ENCODE measurements at regions not wholly inside any gene's neighbourhood (a gene's known extent, or its start where the extent isn't known, plus 50 kb on each side); places are given as distances from the start of the nearest gene placed in this dataset.

- no peak overlapping the region for H2BK15ac ChIP-seq (ENCODE audit: low read depth, poor library complexity, severe bottlenecking)
- H3K4me2 ChIP-seq (ENCODE audit: low read length, poor library complexity, severe bottlenecking): no peak overlapping the region
- DNase-seq: no peak
- H4K8ac ChIP-seq (ENCODE audit: low read length): no peak overlapping the region
- H2BK12ac ChIP-seq (ENCODE audit: low read length in 2 of 2): no peak overlapping the region
- H2BK5ac ChIP-seq (ENCODE audit: low read depth, low read length, poor library complexity, severe bottlenecking): no peak overlapping the region
- no peak overlapping the region for H2BK120ac ChIP-seq (ENCODE audit: low read depth, low read length)
- H3K4me3 ChIP-seq (ENCODE audit: insufficient read depth in 1 of 2, low read depth in 1 of 2, low read length in 2 of 2): no peak overlapping the region
- 85% methylated on average over 5 of the region's 7 CpGs for WGBS
- no peak overlapping the region for H2AK5ac ChIP-seq (ENCODE audit: low read length, severe bottlenecking)
- no peak overlapping the region for H3K27ac ChIP-seq (ENCODE audit: low read length, poor library complexity, severe bottlenecking)
- H3K9me3 ChIP-seq (ENCODE audit: control insufficient read depth, low read length): no peaks in the 10 kb centered on the region
- no peak overlapping the region for H3K4ac ChIP-seq (ENCODE audit: low read depth in 1 of 2, low read length in 2 of 2)
- H3K36me3 ChIP-seq (ENCODE audit: control insufficient read depth in 1 of 2, insufficient read depth in 2 of 2, low read depth in 1 of 2, low read length in 2 of 2): no peaks in the 10 kb centered on the region
- H3K14ac ChIP-seq (ENCODE audit: low read length in 2 of 2): no peak overlapping the region
- H3K27me3 ChIP-seq (ENCODE audit: control insufficient read depth in 1 of 2, insufficient read depth in 1 of 2, low read length in 2 of 2): peaks cover 0 to 5% of the 10 kb centered on the region in 2 experiments
- no peaks in the 10 kb centered on the region for H3K4me1 ChIP-seq (ENCODE audit: control insufficient read depth, insufficient read depth, low read depth, low read length)
- H3K79me1 ChIP-seq (replicated peaks; ENCODE audit: low read length, poor library complexity, severe bottlenecking): no peaks in the 10 kb centered on the region
- no peak overlapping the region for H3K23ac ChIP-seq (ENCODE audit: low read length in 2 of 2)
- H2AFZ ChIP-seq (ENCODE audit: low read depth, low read length): no peak overlapping the region
- H3K18ac ChIP-seq (ENCODE audit: low read depth in 1 of 2, low read length in 2 of 2): no peak overlapping the region
- H4K91ac ChIP-seq (ENCODE audit: low read length): no peak overlapping the region
- H3K9ac ChIP-seq (ENCODE audit: low read length): no peak overlapping the region
These were observed 59.8 kb downstream of the VAX1 start for GRCh38 chr10:117078168-117078837.

- Histone ChIP-seq H3K14ac (ENCODE audit: low read length in 2 of 2) (no peak overlapping the region), H3K4me2 (ENCODE audit: low read length, poor library complexity, severe bottlenecking) (no peak overlapping the region), H3K36me3 (ENCODE audit: control insufficient read depth in 1 of 2, insufficient read depth in 2 of 2, low read depth in 1 of 2, low read length in 2 of 2) (no peaks in the 10 kb centered on the region), H3K4ac (ENCODE audit: low read depth in 1 of 2, low read length in 2 of 2) (no peak overlapping the region), H2BK5ac (ENCODE audit: low read depth, low read length, poor library complexity, severe bottlenecking) (no peak overlapping the region), H2AK5ac (ENCODE audit: low read length, severe bottlenecking) (no peak overlapping the region), H2BK15ac (ENCODE audit: low read depth, poor library complexity, severe bottlenecking) (no peak overlapping the region), H2AFZ (ENCODE audit: low read depth, low read length) (no peak overlapping the region), H3K27ac (ENCODE audit: low read length, poor library complexity, severe bottlenecking) (no peak overlapping the region), H4K91ac (ENCODE audit: low read length) (no peak overlapping the region), H3K9ac (ENCODE audit: low read length) (no peak overlapping the region), H2BK120ac (ENCODE audit: low read depth, low read length) (no peak overlapping the region), H3K4me1 (ENCODE audit: control insufficient read depth, insufficient read depth, low read depth, low read length) (no peaks in the 10 kb centered on the region), H4K8ac (ENCODE audit: low read length) (no peak overlapping the region), H3K23ac (ENCODE audit: low read length in 2 of 2) (no peak overlapping the region), H2BK12ac (ENCODE audit: low read length in 2 of 2) (no peak overlapping the region), H3K27me3 (ENCODE audit: control insufficient read depth in 1 of 2, insufficient read depth in 1 of 2, low read length in 2 of 2) (peaks cover 3 to 9% of the 10 kb centered on the region in 2 experiments), H3K4me3 (ENCODE audit: insufficient read depth in 1 of 2, low read depth in 1 of 2, low read length in 2 of 2) (no peak overlapping the region), H3K79me1 (replicated peaks; ENCODE audit: low read length, poor library complexity, severe bottlenecking) (no peaks in the 10 kb centered on the region), H3K18ac (ENCODE audit: low read depth in 1 of 2, low read length in 2 of 2) (no peak overlapping the region), H3K9me3 (ENCODE audit: control insufficient read depth, low read length) (no peaks in the 10 kb centered on the region)
- no CpG with 5 or more reads among the region's 1 CpG for WGBS
- DNase-seq: peak; percentile 8
These were observed 63.0 kb downstream of the VAX1 start for GRCh38 chr10:117075064-117075463.

- Histone ChIP-seq H2BK12ac (ENCODE audit: low read length in 2 of 2) (no peak overlapping the region), H3K4ac (ENCODE audit: low read depth in 1 of 2, low read length in 2 of 2) (no peak overlapping the region), H2BK5ac (ENCODE audit: low read depth, low read length, poor library complexity, severe bottlenecking) (no peak overlapping the region), H3K14ac (ENCODE audit: low read length in 2 of 2) (no peak overlapping the region), H3K27ac (ENCODE audit: low read length, poor library complexity, severe bottlenecking) (no peak overlapping the region), H3K27me3 (ENCODE audit: control insufficient read depth in 1 of 2, insufficient read depth in 1 of 2, low read length in 2 of 2) (peaks cover 3 to 9% of the 10 kb centered on the region in 2 experiments), H3K4me2 (ENCODE audit: low read length, poor library complexity, severe bottlenecking) (no peak overlapping the region), H3K36me3 (ENCODE audit: control insufficient read depth in 1 of 2, insufficient read depth in 2 of 2, low read depth in 1 of 2, low read length in 2 of 2) (no peaks in the 10 kb centered on the region), H3K9ac (ENCODE audit: low read length) (no peak overlapping the region), H2AFZ (ENCODE audit: low read depth, low read length) (no peak overlapping the region), H2BK15ac (ENCODE audit: low read depth, poor library complexity, severe bottlenecking) (no peak overlapping the region), H4K8ac (ENCODE audit: low read length) (no peak overlapping the region), H3K9me3 (ENCODE audit: control insufficient read depth, low read length) (no peaks in the 10 kb centered on the region), H4K91ac (ENCODE audit: low read length) (no peak overlapping the region), H3K18ac (ENCODE audit: low read depth in 1 of 2, low read length in 2 of 2) (no peak overlapping the region), H2AK5ac (ENCODE audit: low read length, severe bottlenecking) (no peak overlapping the region), H3K4me3 (ENCODE audit: insufficient read depth in 1 of 2, low read depth in 1 of 2, low read length in 2 of 2) (no peak overlapping the region), H2BK120ac (ENCODE audit: low read depth, low read length) (no peak overlapping the region), H3K23ac (ENCODE audit: low read length in 2 of 2) (no peak overlapping the region), H3K4me1 (ENCODE audit: control insufficient read depth, insufficient read depth, low read depth, low read length) (no peaks in the 10 kb centered on the region), H3K79me1 (replicated peaks; ENCODE audit: low read length, poor library complexity, severe bottlenecking) (no peaks in the 10 kb centered on the region)
- 58% methylated on average over 2 of the region's 2 CpGs for WGBS
- DNase-seq: no peak
These were observed 63.4 kb downstream of the VAX1 start for GRCh38 chr10:117074621-117075020.

- Histone ChIP-seq H3K14ac (ENCODE audit: low read length in 2 of 2) (no peak overlapping the region), H2AK5ac (ENCODE audit: low read length, severe bottlenecking) (no peak overlapping the region), H3K9me3 (ENCODE audit: control insufficient read depth, low read length) (no peaks in the 10 kb centered on the region), H2BK5ac (ENCODE audit: low read depth, low read length, poor library complexity, severe bottlenecking) (no peak overlapping the region), H2BK15ac (ENCODE audit: low read depth, poor library complexity, severe bottlenecking) (no peak overlapping the region), H4K91ac (ENCODE audit: low read length) (no peak overlapping the region), H2BK120ac (ENCODE audit: low read depth, low read length) (no peak overlapping the region), H3K27me3 (ENCODE audit: control insufficient read depth in 1 of 2, insufficient read depth in 1 of 2, low read length in 2 of 2) (peaks cover 3 to 9% of the 10 kb centered on the region in 2 experiments), H4K8ac (ENCODE audit: low read length) (no peak overlapping the region), H3K27ac (ENCODE audit: low read length, poor library complexity, severe bottlenecking) (no peak overlapping the region), H3K36me3 (ENCODE audit: control insufficient read depth in 1 of 2, insufficient read depth in 2 of 2, low read depth in 1 of 2, low read length in 2 of 2) (no peaks in the 10 kb centered on the region), H3K4me2 (ENCODE audit: low read length, poor library complexity, severe bottlenecking) (no peak overlapping the region), H3K4me1 (ENCODE audit: control insufficient read depth, insufficient read depth, low read depth, low read length) (no peaks in the 10 kb centered on the region), H3K23ac (ENCODE audit: low read length in 2 of 2) (no peak overlapping the region), H3K18ac (ENCODE audit: low read depth in 1 of 2, low read length in 2 of 2) (no peak overlapping the region), H3K79me1 (replicated peaks; ENCODE audit: low read length, poor library complexity, severe bottlenecking) (no peaks in the 10 kb centered on the region), H2AFZ (ENCODE audit: low read depth, low read length) (no peak overlapping the region), H2BK12ac (ENCODE audit: low read length in 2 of 2) (no peak overlapping the region), H3K4ac (ENCODE audit: low read depth in 1 of 2, low read length in 2 of 2) (no peak overlapping the region), H3K9ac (ENCODE audit: low read length) (no peak overlapping the region), H3K4me3 (ENCODE audit: insufficient read depth in 1 of 2, low read depth in 1 of 2, low read length in 2 of 2) (no peak overlapping the region)
- no peak for DNase-seq
- WGBS: 90% methylated on average over 5 of the region's 6 CpGs
These were observed 66.5 kb upstream of the SHTN1 start for GRCh38 chr10:117071286-117072050.
